ENCODE measurements at regions not wholly inside any gene's neighbourhood (a gene's known extent, or its start where the extent isn't known, plus 50 kb on each side); places are given as distances from the start of the nearest gene placed in this dataset.

DNA sequence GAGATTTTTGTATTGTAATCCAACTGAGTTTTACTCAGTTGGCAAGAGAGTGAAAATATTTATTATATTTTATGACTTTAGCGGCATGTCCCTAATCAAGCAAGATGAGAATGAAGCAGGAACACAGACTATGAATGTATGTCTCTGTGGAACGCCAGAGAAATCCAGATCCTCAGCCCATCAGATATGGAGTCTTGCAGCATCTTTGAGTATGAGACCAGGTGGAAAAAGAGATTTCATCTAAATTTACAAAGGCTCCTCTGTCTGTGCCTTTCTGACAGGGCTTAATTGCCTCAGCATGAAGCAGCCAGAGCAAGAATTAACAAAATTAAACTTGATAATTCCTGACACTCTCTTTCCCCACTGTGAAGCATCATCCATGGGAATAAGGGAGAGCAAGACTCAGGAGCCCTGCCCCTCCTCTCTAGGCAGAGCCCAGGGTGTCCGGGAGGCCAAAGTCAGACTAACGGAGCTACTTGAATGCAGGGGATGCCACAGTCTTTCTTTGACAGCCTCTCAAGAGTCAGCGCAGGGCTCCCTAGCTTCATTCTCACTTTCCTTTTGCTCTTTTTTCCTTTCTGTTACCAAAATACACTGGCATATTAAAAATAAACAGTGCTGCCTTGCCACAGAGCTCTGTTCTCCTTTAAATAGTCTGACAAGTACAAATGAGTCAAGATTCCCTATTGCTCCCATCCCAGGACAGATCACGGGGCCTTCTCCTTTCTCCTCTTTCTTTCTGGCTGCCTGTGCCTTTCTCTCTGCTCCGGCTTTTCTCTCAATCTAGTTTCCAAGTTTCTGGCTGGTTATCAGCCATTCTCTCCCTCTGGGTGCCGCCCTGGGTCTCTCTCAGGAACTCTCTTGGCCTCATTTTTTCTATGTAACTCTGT, 132.2 kb upstream of the INHBA start:
- TF ChIP-seq, protein P1, sequence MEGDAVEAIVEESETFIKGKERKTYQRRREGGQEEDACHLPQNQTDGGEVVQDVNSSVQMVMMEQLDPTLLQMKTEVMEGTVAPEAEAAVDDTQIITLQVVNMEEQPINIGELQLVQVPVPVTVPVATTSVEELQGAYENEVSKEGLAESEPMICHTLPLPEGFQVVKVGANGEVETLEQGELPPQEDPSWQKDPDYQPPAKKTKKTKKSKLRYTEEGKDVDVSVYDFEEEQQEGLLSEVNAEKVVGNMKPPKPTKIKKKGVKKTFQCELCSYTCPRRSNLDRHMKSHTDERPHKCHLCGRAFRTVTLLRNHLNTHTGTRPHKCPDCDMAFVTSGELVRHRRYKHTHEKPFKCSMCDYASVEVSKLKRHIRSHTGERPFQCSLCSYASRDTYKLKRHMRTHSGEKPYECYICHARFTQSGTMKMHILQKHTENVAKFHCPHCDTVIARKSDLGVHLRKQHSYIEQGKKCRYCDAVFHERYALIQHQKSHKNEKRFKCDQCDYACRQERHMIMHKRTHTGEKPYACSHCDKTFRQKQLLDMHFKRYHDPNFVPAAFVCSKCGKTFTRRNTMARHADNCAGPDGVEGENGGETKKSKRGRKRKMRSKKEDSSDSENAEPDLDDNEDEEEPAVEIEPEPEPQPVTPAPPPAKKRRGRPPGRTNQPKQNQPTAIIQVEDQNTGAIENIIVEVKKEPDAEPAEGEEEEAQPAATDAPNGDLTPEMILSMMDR (conservative IDR thresholded peaks at IDR 0.05 in 1 of 2, IDR thresholded peaks at IDR 0.05 in 1 of 2; ENCODE audit: low read depth in 1 of 2, low read length in 2 of 2): no peak
- no peak for TF ChIP-seq EZH2 (IDR thresholded peaks at IDR 0.05; ENCODE audit: low read length, missing control alignments)

All from fibroblast of lung (primary cell).